ENCODE measurements at regions not wholly inside any gene's neighbourhood (a gene's known extent, or its start where the extent isn't known, plus 50 kb on each side); places are given as distances from the start of the nearest gene placed in this dataset.

DNA sequence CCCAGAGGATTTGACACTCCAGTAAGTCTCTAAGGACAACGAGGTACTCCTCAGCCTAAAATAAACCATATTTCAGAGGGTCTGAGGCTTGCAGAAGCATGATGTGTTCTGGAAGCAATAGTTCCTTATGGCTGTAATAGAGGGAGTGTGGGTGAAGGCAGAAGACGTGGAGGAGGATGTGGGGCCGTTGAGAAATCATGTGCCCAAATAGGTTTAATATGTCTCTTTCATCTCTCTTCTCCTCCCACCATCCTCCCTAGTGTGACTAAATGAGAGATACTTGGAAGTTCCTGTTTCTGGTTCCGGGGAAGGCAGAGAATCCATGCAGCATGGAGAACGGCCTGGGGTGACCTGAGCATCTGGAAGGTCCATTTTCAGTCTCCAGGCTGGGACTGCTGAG lies 174.0 kb upstream of the RSPO3 start:
- POLR2A ChIA-PET, result no interaction called here
- Histone ChIP-seq H3K36me3 (ENCODE audit: control insufficient read depth in 2 of 2, insufficient read depth in 2 of 2, low read length in 1 of 2) (no peaks in the 10 kb centered on the region), H3K4me3 (no peak overlapping the region), H3K27ac (ENCODE audit: control insufficient read depth, insufficient read depth) (no peak overlapping the region), H3K4me1 (ENCODE audit: control insufficient read depth, insufficient read depth, low read length) (no peaks in the 10 kb centered on the region), H2AFZ (ENCODE audit: control insufficient read depth, low read depth, low read length) (no peak overlapping the region), H3K79me2 (ENCODE audit: control insufficient read depth, insufficient read depth, low read length) (no peaks in the 10 kb centered on the region), H3K9me3 (replicated peaks; ENCODE audit: control insufficient read depth, insufficient read depth, low read length) (no peaks in the 10 kb centered on the region), H3K27me3 (replicated peaks in 1 of 2; ENCODE audit: control insufficient read depth in 2 of 2, insufficient read depth in 2 of 2, low read length in 1 of 2) (no peaks in the 10 kb centered on the region), H3K9ac (ENCODE audit: control insufficient read depth, insufficient read depth, low read length) (no peak overlapping the region), H3K4me2 (ENCODE audit: control insufficient read depth, insufficient read depth) (no peak overlapping the region), H4K20me1 (ENCODE audit: control insufficient read depth, insufficient read depth) (no peaks in the 10 kb centered on the region)
- BruUV-seq (replicated peaks), result no TSS peak
- SMC1A ChIA-PET (ENCODE audit: uncharacterized antibody, unreplicated experiment), result no interaction called here
- FAIRE-seq (no peak), ATAC-seq (no peak), DNase-seq (ENCODE audit: low read depth, low spot score) (no peak)
- in situ Hi-C loops (cut with MboI) (no loop called here), intact Hi-C loops (cut with micrococcal nuclease; ENCODE audit: unreplicated experiment) (no loop called here)
- RAD21 ChIA-PET (ENCODE audit: unreplicated experiment), result no interaction called here
- TF ChIP-seq CHD1 (IDR thresholded peaks at IDR 0.05; ENCODE audit: low read depth, low read length), result no peak
- no peak for TF ChIP-seq IRF3 (IDR thresholded peaks at IDR 0.05)
- TF ChIP-seq SPI1 (IDR thresholded peaks at IDR 0.05; ENCODE audit: borderline replicate concordance, insufficient read depth, low read depth, low read length), result no peak
- no peak for TF ChIP-seq CBFB (IDR thresholded peaks at IDR 0.05; ENCODE audit: low read depth)
- no peak for TF ChIP-seq ASH2L (IDR thresholded peaks at IDR 0.05; ENCODE audit: borderline replicate concordance, low read depth)
- TF ChIP-seq EZH2 (IDR thresholded peaks at IDR 0.05; ENCODE audit: borderline replicate concordance, control insufficient read depth, low read depth, low read length), result no peak
- CTCF ChIA-PET, result no interaction called here
- WGBS (ENCODE audit: insufficient coverage, insufficient replicate concordance, low lambda C conversion rate, missing lambda C conversion rate), result 0% methylated on average over 5 of the region's 5 CpGs

- H3K4me2 ChIP-seq (ENCODE audit: control insufficient read depth, insufficient read depth), result no peak overlapping the region
- ChIA-PET CTCF (no interaction called here), SMC1A (ENCODE audit: uncharacterized antibody, unreplicated experiment) (no interaction called here), POLR2A (no interaction called here), RAD21 (ENCODE audit: unreplicated experiment) (no interaction called here)
- intact Hi-C loops (cut with micrococcal nuclease; ENCODE audit: unreplicated experiment) (no loop called here), in situ Hi-C loops (cut with MboI) (no loop called here)
- H3K27me3 ChIP-seq (replicated peaks in 1 of 2; ENCODE audit: control insufficient read depth in 2 of 2, insufficient read depth in 2 of 2, low read length in 1 of 2), result no peaks in the 10 kb centered on the region
- ATAC-seq, result no peak
- H4K20me1 ChIP-seq (ENCODE audit: control insufficient read depth, insufficient read depth), result no peaks in the 10 kb centered on the region
- no peak overlapping the region for H3K27ac ChIP-seq (ENCODE audit: control insufficient read depth, insufficient read depth)
- no peaks in the 10 kb centered on the region for H3K4me1 ChIP-seq (ENCODE audit: control insufficient read depth, insufficient read depth, low read length)
- no peak overlapping the region for H3K4me3 ChIP-seq
- FAIRE-seq, result no peak
- no TSS peak for BruUV-seq (replicated peaks)
- no peaks in the 10 kb centered on the region for H3K9me3 ChIP-seq (replicated peaks; ENCODE audit: control insufficient read depth, insufficient read depth, low read length)
- H2AFZ ChIP-seq (ENCODE audit: control insufficient read depth, low read depth, low read length), result no peak overlapping the region
- no peak overlapping the region for H3K9ac ChIP-seq (ENCODE audit: control insufficient read depth, insufficient read depth, low read length)
- WGBS (ENCODE audit: insufficient coverage, insufficient replicate concordance, low lambda C conversion rate, missing lambda C conversion rate), result 23% methylated on average over 4 of the region's 4 CpGs
- no peak for DNase-seq (ENCODE audit: low read depth, low spot score)
- no peaks in the 10 kb centered on the region for H3K36me3 ChIP-seq (ENCODE audit: control insufficient read depth in 2 of 2, insufficient read depth in 2 of 2, low read length in 1 of 2)
- no peaks in the 10 kb centered on the region for H3K79me2 ChIP-seq (ENCODE audit: control insufficient read depth, insufficient read depth, low read length)
- TF ChIP-seq ZBED1 (IDR thresholded peaks at IDR 0.05; ENCODE audit: borderline replicate concordance), result no peak
- no peak for TF ChIP-seq EZH2 (IDR thresholded peaks at IDR 0.05; ENCODE audit: borderline replicate concordance, control insufficient read depth, low read depth, low read length)
- TF ChIP-seq EGR1 (IDR thresholded peaks at IDR 0.05; ENCODE audit: borderline replicate concordance in 1 of 2, low read depth in 2 of 2, low read length in 2 of 2), result no peak
- no peak for TF ChIP-seq DPF2 (IDR thresholded peaks at IDR 0.05)
- no peak for TF ChIP-seq TBL1XR1 (IDR thresholded peaks at IDR 0.05; ENCODE audit: low read depth, low read length)
- TF ChIP-seq, protein P1, sequence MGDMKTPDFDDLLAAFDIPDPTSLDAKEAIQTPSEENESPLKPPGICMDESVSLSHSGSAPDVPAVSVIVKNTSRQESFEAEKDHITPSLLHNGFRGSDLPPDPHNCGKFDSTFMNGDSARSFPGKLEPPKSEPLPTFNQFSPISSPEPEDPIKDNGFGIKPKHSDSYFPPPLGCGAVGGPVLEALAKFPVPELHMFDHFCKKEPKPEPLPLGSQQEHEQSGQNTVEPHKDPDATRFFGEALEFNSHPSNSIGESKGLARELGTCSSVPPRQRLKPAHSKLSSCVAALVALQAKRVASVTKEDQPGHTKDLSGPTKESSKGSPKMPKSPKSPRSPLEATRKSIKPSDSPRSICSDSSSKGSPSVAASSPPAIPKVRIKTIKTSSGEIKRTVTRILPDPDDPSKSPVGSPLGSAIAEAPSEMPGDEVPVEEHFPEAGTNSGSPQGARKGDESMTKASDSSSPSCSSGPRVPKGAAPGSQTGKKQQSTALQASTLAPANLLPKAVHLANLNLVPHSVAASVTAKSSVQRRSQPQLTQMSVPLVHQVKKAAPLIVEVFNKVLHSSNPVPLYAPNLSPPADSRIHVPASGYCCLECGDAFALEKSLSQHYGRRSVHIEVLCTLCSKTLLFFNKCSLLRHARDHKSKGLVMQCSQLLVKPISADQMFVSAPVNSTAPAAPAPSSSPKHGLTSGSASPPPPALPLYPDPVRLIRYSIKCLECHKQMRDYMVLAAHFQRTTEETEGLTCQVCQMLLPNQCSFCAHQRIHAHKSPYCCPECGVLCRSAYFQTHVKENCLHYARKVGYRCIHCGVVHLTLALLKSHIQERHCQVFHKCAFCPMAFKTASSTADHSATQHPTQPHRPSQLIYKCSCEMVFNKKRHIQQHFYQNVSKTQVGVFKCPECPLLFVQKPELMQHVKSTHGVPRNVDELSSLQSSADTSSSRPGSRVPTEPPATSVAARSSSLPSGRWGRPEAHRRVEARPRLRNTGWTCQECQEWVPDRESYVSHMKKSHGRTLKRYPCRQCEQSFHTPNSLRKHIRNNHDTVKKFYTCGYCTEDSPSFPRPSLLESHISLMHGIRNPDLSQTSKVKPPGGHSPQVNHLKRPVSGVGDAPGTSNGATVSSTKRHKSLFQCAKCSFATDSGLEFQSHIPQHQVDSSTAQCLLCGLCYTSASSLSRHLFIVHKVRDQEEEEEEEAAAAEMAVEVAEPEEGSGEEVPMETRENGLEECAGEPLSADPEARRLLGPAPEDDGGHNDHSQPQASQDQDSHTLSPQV (IDR thresholded peaks at IDR 0.05), result no peak
- no peak for TF ChIP-seq ZSCAN29 (IDR thresholded peaks at IDR 0.05)
- TF ChIP-seq RAD21 (IDR thresholded peaks at IDR 0.05; ENCODE audit: insufficient read depth, low read depth, low read length), result no peak
These were observed 173.3 kb upstream of the RSPO3 start for GRCh38 chr6:126945150-126945685.

Measured in GM12878 (cell line).